ENCODE measurements at regions not wholly inside any gene's neighbourhood (a gene's known extent, or its start where the extent isn't known, plus 50 kb on each side); places are given as distances from the start of the nearest gene placed in this dataset.

GRCh38 chr13:103178986-103179943, 113.0 kb upstream of the SLC10A2 start:
- DNase-seq = no peak

GRCh38 chr13:103174966-103175365, 108.7 kb upstream of the SLC10A2 start:
- no peak for DNase-seq

- no peak for DNase-seq
Observed at GRCh38 chr13:103168901-103169508, 102.8 kb upstream of the SLC10A2 start.

- no peak for DNase-seq
Observed at GRCh38 chr13:103164251-103164650, 98.0 kb upstream of the SLC10A2 start.

- no peak for DNase-seq
Observed at GRCh38 chr13:103161476-103161875, 95.3 kb upstream of the SLC10A2 start.

GRCh38 chr13:103157434-103158145, 91.4 kb upstream of the SLC10A2 start:
- DNase-seq = no peak

- no peak for DNase-seq
Observed at GRCh38 chr13:103157016-103157415, 90.8 kb upstream of the SLC10A2 start.

GRCh38 chr13:103156346-103156998, 90.3 kb upstream of the SLC10A2 start:
- no peak for DNase-seq

GRCh38 chr13:103153466-103153865, 87.2 kb upstream of the SLC10A2 start:
- DNase-seq = no peak

- no peak for DNase-seq
Observed at GRCh38 chr13:103147961-103148360, 81.7 kb upstream of the SLC10A2 start.

GRCh38 chr13:103145442-103145841, 79.2 kb upstream of the SLC10A2 start:
- no peak for DNase-seq

- no peak for DNase-seq
Observed at GRCh38 chr13:103143432-103143831, 77.2 kb upstream of the SLC10A2 start.

- no peak for DNase-seq
Observed at GRCh38 chr13:103142151-103142550, 75.9 kb upstream of the SLC10A2 start.

GRCh38 chr13:103140001-103140671, 73.9 kb upstream of the SLC10A2 start:
- peak; percentile 25 for DNase-seq

GRCh38 chr13:103134271-103134670, 68.1 kb upstream of the SLC10A2 start:
- DNase-seq = no peak

GRCh38 chr13:103133556-103133955, 67.3 kb upstream of the SLC10A2 start:
- DNase-seq = no peak

GRCh38 chr13:103130681-103131210, 64.5 kb upstream of the SLC10A2 start:
- DNase-seq = no peak

- DNase-seq = no peak
Observed at GRCh38 chr13:103130146-103130545, 63.9 kb upstream of the SLC10A2 start.
